ENCODE measurements at regions not wholly inside any gene's neighbourhood (a gene's known extent, or its start where the extent isn't known, plus 50 kb on each side); places are given as distances from the start of the nearest gene placed in this dataset.

DNA sequence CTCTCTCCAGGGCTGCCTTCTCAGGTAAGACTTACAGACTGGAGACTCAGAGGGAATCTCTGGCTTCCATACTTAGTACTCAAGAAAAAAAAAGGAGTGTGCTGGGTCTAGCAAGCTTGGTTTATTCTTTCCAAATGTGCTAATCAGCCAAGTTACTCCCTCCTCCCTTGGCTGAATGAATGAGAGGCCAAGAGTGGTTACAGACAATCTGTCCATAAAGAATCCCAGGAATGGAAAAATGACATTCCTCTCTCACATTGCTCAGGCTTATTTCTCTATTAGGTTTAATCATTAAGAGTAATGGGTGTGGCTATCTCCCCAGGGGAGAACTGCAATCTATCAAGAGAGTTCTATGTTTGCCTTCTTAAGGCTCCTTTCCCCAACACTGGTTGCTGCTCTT, 547.3 kb upstream of the PLXNA2 start:
- intact Hi-C loops (cut with micrococcal nuclease; ENCODE audit: unreplicated experiment): no loop called here
- no peak overlapping the region for H3K4me3 ChIP-seq (ENCODE audit: low read depth, low read length, poor library complexity, severe bottlenecking)
- DNase-seq (ENCODE audit: low spot score): no peak
- H3K79me2 ChIP-seq (ENCODE audit: insufficient read depth, low read depth, low read length): no peaks in the 10 kb centered on the region
- H3K9me2 ChIP-seq (ENCODE audit: insufficient read depth, low read length): no peaks in the 10 kb centered on the region
- no peaks in the 10 kb centered on the region for H3K9me3 ChIP-seq (ENCODE audit: low read length)
- no peaks in the 10 kb centered on the region for H4K20me1 ChIP-seq (ENCODE audit: insufficient read depth, low read length)
- H3K4me2 ChIP-seq (ENCODE audit: low read length): no peak overlapping the region
- no peak overlapping the region for H2AFZ ChIP-seq (ENCODE audit: low read length)
- ChIA-PET CTCF (ENCODE audit: unreplicated experiment) (no interaction called here), POLR2A (no interaction called here)
- no peak overlapping the region for H3K27ac ChIP-seq (ENCODE audit: low read depth, low read length, poor library complexity, severe bottlenecking)
- TF ChIP-seq, protein P1, sequence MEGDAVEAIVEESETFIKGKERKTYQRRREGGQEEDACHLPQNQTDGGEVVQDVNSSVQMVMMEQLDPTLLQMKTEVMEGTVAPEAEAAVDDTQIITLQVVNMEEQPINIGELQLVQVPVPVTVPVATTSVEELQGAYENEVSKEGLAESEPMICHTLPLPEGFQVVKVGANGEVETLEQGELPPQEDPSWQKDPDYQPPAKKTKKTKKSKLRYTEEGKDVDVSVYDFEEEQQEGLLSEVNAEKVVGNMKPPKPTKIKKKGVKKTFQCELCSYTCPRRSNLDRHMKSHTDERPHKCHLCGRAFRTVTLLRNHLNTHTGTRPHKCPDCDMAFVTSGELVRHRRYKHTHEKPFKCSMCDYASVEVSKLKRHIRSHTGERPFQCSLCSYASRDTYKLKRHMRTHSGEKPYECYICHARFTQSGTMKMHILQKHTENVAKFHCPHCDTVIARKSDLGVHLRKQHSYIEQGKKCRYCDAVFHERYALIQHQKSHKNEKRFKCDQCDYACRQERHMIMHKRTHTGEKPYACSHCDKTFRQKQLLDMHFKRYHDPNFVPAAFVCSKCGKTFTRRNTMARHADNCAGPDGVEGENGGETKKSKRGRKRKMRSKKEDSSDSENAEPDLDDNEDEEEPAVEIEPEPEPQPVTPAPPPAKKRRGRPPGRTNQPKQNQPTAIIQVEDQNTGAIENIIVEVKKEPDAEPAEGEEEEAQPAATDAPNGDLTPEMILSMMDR (conservative IDR thresholded peaks at IDR 0.05; ENCODE audit: low read length): no peak
- H3K36me3 ChIP-seq (ENCODE audit: insufficient read depth, low read length): no peaks in the 10 kb centered on the region
- BruUV-seq (replicated peaks): no TSS peak
- no peaks in the 10 kb centered on the region for H3K4me1 ChIP-seq (ENCODE audit: insufficient read depth, low read length, poor library complexity, severe bottlenecking)

- no TSS peak for BruUV-seq (replicated peaks)
- ChIA-PET POLR2A (interaction anchor here (0.6 kb wide), 2 partner anchors 33 to 53 kb away, joined by 3 to 10 read pairs; no protein-coding TSS in a partner anchor), CTCF (ENCODE audit: unreplicated experiment) (no interaction called here)
- no peaks in the 10 kb centered on the region for H3K79me2 ChIP-seq (ENCODE audit: insufficient read depth, low read depth, low read length)
- H3K27ac ChIP-seq (ENCODE audit: low read depth, low read length, poor library complexity, severe bottlenecking): no peak overlapping the region
- no peaks in the 10 kb centered on the region for H3K9me3 ChIP-seq (ENCODE audit: low read length)
- intact Hi-C loops (cut with micrococcal nuclease; ENCODE audit: unreplicated experiment): no loop called here
- H2AFZ ChIP-seq (ENCODE audit: low read length): no peak overlapping the region
- no peaks in the 10 kb centered on the region for H4K20me1 ChIP-seq (ENCODE audit: insufficient read depth, low read length)
- no peak overlapping the region for H3K4me3 ChIP-seq (ENCODE audit: low read depth, low read length, poor library complexity, severe bottlenecking)
- H3K4me1 ChIP-seq (ENCODE audit: insufficient read depth, low read length, poor library complexity, severe bottlenecking): no peaks in the 10 kb centered on the region
- TF ChIP-seq EZH2phosphoT487 (IDR thresholded peaks at IDR 0.05; ENCODE audit: borderline replicate concordance, low read depth, low read length): no peak
- TF ChIP-seq, protein P1 (conservative IDR thresholded peaks at IDR 0.05; ENCODE audit: low read length): no peak
- H3K36me3 ChIP-seq (ENCODE audit: insufficient read depth, low read length): no peaks in the 10 kb centered on the region
- DNase-seq (ENCODE audit: low spot score): no peak
- no peaks in the 10 kb centered on the region for H3K9me2 ChIP-seq (ENCODE audit: insufficient read depth, low read length)
- no peak overlapping the region for H3K4me2 ChIP-seq (ENCODE audit: low read length)
These were observed 549.7 kb upstream of the PLXNA2 start for GRCh38 chr1:208793861-208794345.

DNA sequence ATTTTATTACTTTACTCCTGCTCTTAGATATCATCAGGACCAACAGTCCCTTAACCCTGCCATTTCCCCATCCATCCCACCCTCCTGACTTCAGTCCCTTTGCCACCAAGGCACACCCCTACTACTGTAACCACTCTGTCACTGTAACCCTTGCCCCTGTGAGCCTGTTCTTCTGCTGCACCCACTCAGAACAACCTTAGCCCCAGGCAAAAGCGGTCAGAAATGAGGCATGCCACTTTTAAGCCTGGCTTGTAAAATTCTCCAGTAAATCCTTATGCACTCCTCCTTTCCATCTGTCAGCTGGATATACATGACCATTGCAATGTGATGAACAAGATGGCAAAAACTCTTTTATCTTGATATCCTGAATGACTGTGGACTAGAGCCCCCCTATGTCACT, 555.0 kb upstream of the PLXNA2 start:
- CTCF ChIA-PET (ENCODE audit: unreplicated experiment): no interaction called here
- Histone ChIP-seq H3K9me2 (ENCODE audit: insufficient read depth, low read length) (no peaks in the 10 kb centered on the region), H3K27ac (ENCODE audit: low read depth, low read length, poor library complexity, severe bottlenecking) (no peak overlapping the region), H3K9me3 (ENCODE audit: low read length) (no peaks in the 10 kb centered on the region), H3K4me1 (ENCODE audit: insufficient read depth, low read length, poor library complexity, severe bottlenecking) (no peaks in the 10 kb centered on the region), H2AFZ (ENCODE audit: low read length) (no peak overlapping the region), H3K4me3 (ENCODE audit: low read depth, low read length, poor library complexity, severe bottlenecking) (no peak overlapping the region), H3K36me3 (ENCODE audit: insufficient read depth, low read length) (no peaks in the 10 kb centered on the region), H4K20me1 (ENCODE audit: insufficient read depth, low read length) (no peaks in the 10 kb centered on the region), H3K79me2 (ENCODE audit: insufficient read depth, low read depth, low read length) (no peaks in the 10 kb centered on the region), H3K4me2 (ENCODE audit: low read length) (no peak overlapping the region)
- DNase-seq (ENCODE audit: low spot score): no peak
- no TSS peak for BruUV-seq (replicated peaks)
- intact Hi-C loops (cut with micrococcal nuclease; ENCODE audit: unreplicated experiment): no loop called here
- TF ChIP-seq, protein P1 (conservative IDR thresholded peaks at IDR 0.05; ENCODE audit: low read length): no peak
- TF ChIP-seq EZH2phosphoT487 (IDR thresholded peaks at IDR 0.05; ENCODE audit: borderline replicate concordance, low read depth, low read length): no peak
- POLR2A ChIA-PET: no interaction called here
